Stomach smooth muscle (tissue), 2 donors: ENCODE measurements at regions not wholly inside any gene's neighbourhood (a gene's known extent, or its start where the extent isn't known, plus 50 kb on each side); places are given as distances from the start of the nearest gene placed in this dataset.

Experiments
- H3K27ac ChIP-seq: one replicate; pipeline ENCODE4 v1.7.0; 2013; ENCODE audit warnings: mild to moderate bottlenecking, low read length, inconsistent platforms
- H3K27me3 ChIP-seq, 2 donors: one replicate each; pipeline ENCODE4 v1.7.0; 2013; ENCODE audit warnings: low read length in 2 of 2; ENCODE audit not compliant: insufficient read depth in 2 of 2, control insufficient read depth in 1 of 2
- H3K36me3 ChIP-seq, 2 donors: one replicate each; pipeline ENCODE4 v1.7.0; 2013; ENCODE audit warnings: low read length in 2 of 2; ENCODE audit not compliant: control insufficient read depth in 2 of 2, insufficient read depth in 2 of 2
- H3K4me1 ChIP-seq: one replicate; pipeline ENCODE4 v1.7.0; 2013; ENCODE audit warnings: low read length; ENCODE audit not compliant: control insufficient read depth, insufficient read depth
- H3K4me3 ChIP-seq, 2 donors: one replicate each; pipeline ENCODE4 v1.7.0; 2013; ENCODE audit warnings: low read length in 2 of 2
- H3K9ac ChIP-seq, 2 donors: one replicate each; pipeline ENCODE4 v1.7.0; 2013; ENCODE audit warnings: low read length in 2 of 2, mild to moderate bottlenecking in 1 of 2
- H3K9me3 ChIP-seq, 2 donors: one replicate each; pipeline ENCODE4 v1.7.0; 2013; ENCODE audit warnings: low read length in 2 of 2; ENCODE audit not compliant: control insufficient read depth in 2 of 2
- donor health status: healthy.
- donor health status: Pancreatic carcinoma.

- Histone ChIP-seq H3K27ac (no peak overlapping the region), H3K27me3 (no peaks in the 10 kb centered on the region), H3K4me3 (no peak overlapping the region)
These were observed 225.9 kb upstream of the PLEKHG7 start for GRCh38 chr12:92476844-92477243.

GRCh38 chr12:92473564-92473963 is 229.2 kb upstream of the PLEKHG7 start:
- H3K27me3 ChIP-seq, result no peaks in the 10 kb centered on the region
- H3K9ac ChIP-seq, result no peak overlapping the region
- H3K27ac ChIP-seq, result no peak overlapping the region
- H3K4me1 ChIP-seq, result peaks cover 3% of the 10 kb centered on the region
- H3K36me3 ChIP-seq, result no peaks in the 10 kb centered on the region
- H3K4me3 ChIP-seq, result no peak overlapping the region
- no peaks in the 10 kb centered on the region for H3K9me3 ChIP-seq

More at GRCh38 chr12:92476844-92477243, 225.9 kb upstream of the PLEKHG7 start:
- no peaks in the 10 kb centered on the region for H3K4me1 ChIP-seq
- no peaks in the 10 kb centered on the region for H3K9me3 ChIP-seq
- no peaks in the 10 kb centered on the region for H3K36me3 ChIP-seq
- H3K9ac ChIP-seq, result no peak overlapping the region

- H3K4me3 ChIP-seq, result no peak overlapping the region
- no peak overlapping the region for H3K9ac ChIP-seq
- no peaks in the 10 kb centered on the region for H3K36me3 ChIP-seq
- H3K9me3 ChIP-seq, result no peaks in the 10 kb centered on the region
- H3K27me3 ChIP-seq, result no peaks in the 10 kb centered on the region
- H3K4me1 ChIP-seq, result peaks cover 3% of the 10 kb centered on the region
- no peak overlapping the region for H3K27ac ChIP-seq
These were observed 230.6 kb upstream of the PLEKHG7 start for GRCh38 chr12:92472201-92472600.

GRCh38 chr12:92471551-92471950 is 231.2 kb upstream of the PLEKHG7 start:
- no peak overlapping the region for H3K27ac ChIP-seq
- no peaks in the 10 kb centered on the region for H3K9me3 ChIP-seq
- peaks cover 6% of the 10 kb centered on the region for H3K4me1 ChIP-seq
- no peak overlapping the region for H3K4me3 ChIP-seq
- no peaks in the 10 kb centered on the region for H3K27me3 ChIP-seq
- no peaks in the 10 kb centered on the region for H3K36me3 ChIP-seq
- no peak overlapping the region for H3K9ac ChIP-seq

GRCh38 chr12:92470608-92471021 is 232.2 kb upstream of the PLEKHG7 start:
- H3K9me3 ChIP-seq, result no peaks in the 10 kb centered on the region
- no peaks in the 10 kb centered on the region for H3K36me3 ChIP-seq
- no peak overlapping the region for H3K4me3 ChIP-seq
- peaks cover 6% of the 10 kb centered on the region for H3K4me1 ChIP-seq
- H3K27me3 ChIP-seq, result no peaks in the 10 kb centered on the region
- H3K9ac ChIP-seq, result no peak overlapping the region
- H3K27ac ChIP-seq, result no peak overlapping the region

- Histone ChIP-seq H3K36me3 (no peaks in the 10 kb centered on the region), H3K9me3 (no peaks in the 10 kb centered on the region), H3K4me1 (peaks cover 6% of the 10 kb centered on the region), H3K27me3 (no peaks in the 10 kb centered on the region), H3K27ac (no peak overlapping the region), H3K9ac (no peak overlapping the region), H3K4me3 (no peak overlapping the region)
These were observed 233.0 kb upstream of the PLEKHG7 start for GRCh38 chr12:92469837-92470236.

- H3K4me3 ChIP-seq, result no peak overlapping the region
- peaks cover 6% of the 10 kb centered on the region for H3K4me1 ChIP-seq
- H3K9me3 ChIP-seq, result no peaks in the 10 kb centered on the region
- H3K9ac ChIP-seq, result no peak overlapping the region
- no peaks in the 10 kb centered on the region for H3K27me3 ChIP-seq
- H3K36me3 ChIP-seq, result no peaks in the 10 kb centered on the region
- no peak overlapping the region for H3K27ac ChIP-seq
These were observed 234.3 kb upstream of the PLEKHG7 start for GRCh38 chr12:92468358-92469020.

GRCh38 chr12:92467886-92468285 is 234.9 kb upstream of the PLEKHG7 start:
- Histone ChIP-seq H3K9me3 (no peaks in the 10 kb centered on the region), H3K27me3 (no peaks in the 10 kb centered on the region), H3K9ac (no peak overlapping the region), H3K36me3 (no peaks in the 10 kb centered on the region), H3K4me1 (peaks cover 6% of the 10 kb centered on the region), H3K4me3 (no peak overlapping the region), H3K27ac (no peak overlapping the region)

- H3K4me3 ChIP-seq, result peak overlapping the region; percentile 56 to 59
- H3K27me3 ChIP-seq, result no peaks in the 10 kb centered on the region
- H3K4me1 ChIP-seq, result peaks cover 6% of the 10 kb centered on the region
- H3K36me3 ChIP-seq, result no peaks in the 10 kb centered on the region
- H3K9me3 ChIP-seq, result no peaks in the 10 kb centered on the region
- peak overlapping the region in 1 of 2 donors; percentile 2 for H3K9ac ChIP-seq
- H3K27ac ChIP-seq, result peak overlapping the region; percentile 42
These were observed 236.1 kb upstream of the PLEKHG7 start for GRCh38 chr12:92466391-92467305.

GRCh38 chr12:92465786-92466295 is 236.9 kb upstream of the PLEKHG7 start:
- Histone ChIP-seq H3K9ac (no peak overlapping the region), H3K9me3 (no peaks in the 10 kb centered on the region), H3K27me3 (no peaks in the 10 kb centered on the region), H3K4me1 (peaks cover 6% of the 10 kb centered on the region), H3K27ac (no peak overlapping the region), H3K36me3 (no peaks in the 10 kb centered on the region), H3K4me3 (peak overlapping the region in 1 of 2 donors; percentile 56)
